MM.1S (cell line): ENCODE measurements at regions not wholly inside any gene's neighbourhood (a gene's known extent, or its start where the extent isn't known, plus 50 kb on each side); places are given as distances from the start of the nearest gene placed in this dataset.

ENCODE experiments used
- DNase-seq: peaks from one replicate; pipeline ENCODE4 v3.0.0-alpha.2; 2015
- H2AFZ ChIP-seq: fragments of 300-600 bp; sonication (generic); 2 replicates; pipeline ENCODE4 v1.6.0; 2016; ENCODE audit warnings: antibody characterized with exemption, low read length
- H3F3A ChIP-seq: fragments of 300-600 bp; sonication (generic); 2 replicates; pipeline ENCODE4 v1.6.1; 2016; ENCODE audit warnings: mild to moderate bottlenecking, antibody characterized with exemption, low read length, moderate library complexity, mixed read lengths; ENCODE audit not compliant: insufficient read depth
- H3K27ac ChIP-seq: fragments of 300-600 bp; sonication (generic); 2 replicates; pipeline ENCODE4 v1.5.1; 2016; ENCODE audit warnings: mild to moderate bottlenecking, low read length
- H3K27me3 ChIP-seq: fragments of 300-600 bp; sonication (generic); replicated peaks from 2 replicates; pipeline ENCODE4 v1.6.0; 2016; ENCODE audit warnings: low read length; ENCODE audit not compliant: insufficient read depth
- H3K36me3 ChIP-seq: fragments of 300-600 bp; sonication (generic); replicated peaks from 2 replicates; pipeline ENCODE4 v1.6.1; 2016; ENCODE audit warnings: mild to moderate bottlenecking, low read length, mixed read lengths; ENCODE audit not compliant: insufficient read depth
- H3K4me1 ChIP-seq: fragments of 300-600 bp; sonication (generic); 2 replicates; pipeline ENCODE4 v1.6.1; 2016; ENCODE audit warnings: low read length, mixed read lengths
- H3K4me2 ChIP-seq: fragments of 300-600 bp; sonication (generic); 2 replicates; pipeline ENCODE4 v1.6.0; 2016; ENCODE audit warnings: low read depth, low read length
- H3K4me3 ChIP-seq: fragments of 300-600 bp; sonication (generic); 2 replicates; pipeline ENCODE4 v1.5.1; 2016; ENCODE audit warnings: low read length, mixed read lengths
- H3K79me2 ChIP-seq: fragments of 300-600 bp; sonication (generic); 2 replicates; pipeline ENCODE4 v1.6.1; 2016; ENCODE audit warnings: mixed run types, low read length, mixed read lengths
- H3K9ac ChIP-seq: fragments of 300-600 bp; sonication (generic); 2 replicates; pipeline ENCODE4 v1.6.1; 2016; ENCODE audit warnings: low read length, mixed read lengths
- H3K9me2 ChIP-seq: fragments of 300-600 bp; sonication (generic); replicated peaks from 2 replicates; pipeline ENCODE4 v1.6.1; 2016; ENCODE audit warnings: mild to moderate bottlenecking, low read length, mixed read lengths; ENCODE audit not compliant: insufficient read depth
- H3K9me3 ChIP-seq: fragments of 300-600 bp; sonication (generic); replicated peaks from 2 replicates; pipeline ENCODE4 v1.6.1; 2016; ENCODE audit warnings: mild to moderate bottlenecking, low read length, mixed read lengths; ENCODE audit not compliant: insufficient read depth
- H4K20me1 ChIP-seq: fragments of 300-600 bp; sonication (generic); 2 replicates; pipeline ENCODE4 v1.6.1; 2016; ENCODE audit warnings: mild to moderate bottlenecking, low read length, moderate library complexity, mixed read lengths; ENCODE audit not compliant: insufficient read depth
- CTCF ChIP-seq: fragments of 300-600 bp; sonication (generic); IDR thresholded peaks from 2 replicates; pipeline ENCODE4 v1.5.1; 2016; ENCODE audit warnings: antibody characterized with exemption, low read length, mixed read lengths
- EZH2 ChIP-seq: fragments of 300-600 bp; sonication (generic); optimal IDR thresholded peaks from 2 replicates; pipeline ENCODE3; 2017; ENCODE audit warnings: low read depth, mild to moderate bottlenecking, antibody characterized with exemption, low read length, mixed read lengths
- EZH2phosphoT487 ChIP-seq: fragments of 300-600 bp; sonication (generic); IDR thresholded peaks from 2 replicates; pipeline ENCODE4 v1.6.1; 2018; ENCODE audit warnings: antibody characterized with exemption, low read length

GRCh38 chr2:239516954-239517305 lies 116.1 kb upstream of the HDAC4 start:
- no peaks in the 10 kb centered on the region for H3K79me2 ChIP-seq
- no peaks in the 10 kb centered on the region for H3F3A ChIP-seq

GRCh38 chr2:239516286-239516953 lies 115.6 kb upstream of the HDAC4 start:
- Histone ChIP-seq H3K9me2 (no peaks in the 10 kb centered on the region), H3F3A (no peaks in the 10 kb centered on the region), H3K79me2 (no peaks in the 10 kb centered on the region), H3K36me3 (no peaks in the 10 kb centered on the region), H4K20me1 (no peaks in the 10 kb centered on the region), H3K4me2 (no peak overlapping the region), H3K9me3 (no peaks in the 10 kb centered on the region), H3K27ac (no peak overlapping the region), H3K4me3 (no peak overlapping the region), H3K4me1 (no peaks in the 10 kb centered on the region), H3K27me3 (no peaks in the 10 kb centered on the region), H2AFZ (no peak overlapping the region), H3K9ac (no peak overlapping the region)
- no peak for TF ChIP-seq EZH2phosphoT487
- no peak for TF ChIP-seq CTCF
- no peak for TF ChIP-seq EZH2
- DNase-seq, result no peak

More at GRCh38 chr2:239516954-239517305, 116.1 kb upstream of the HDAC4 start:
- no peak overlapping the region for H3K27ac ChIP-seq
- no peaks in the 10 kb centered on the region for H3K4me1 ChIP-seq
- no peaks in the 10 kb centered on the region for H3K27me3 ChIP-seq
- no peak for DNase-seq
- no peak overlapping the region for H3K9ac ChIP-seq
- H3K9me3 ChIP-seq, result no peaks in the 10 kb centered on the region
- no peaks in the 10 kb centered on the region for H4K20me1 ChIP-seq
- no peaks in the 10 kb centered on the region for H3K9me2 ChIP-seq
- TF ChIP-seq EZH2phosphoT487 (no peak), CTCF (no peak), EZH2 (no peak)
- H3K36me3 ChIP-seq, result no peaks in the 10 kb centered on the region
- H2AFZ ChIP-seq, result no peak overlapping the region
- no peak overlapping the region for H3K4me3 ChIP-seq
- no peak overlapping the region for H3K4me2 ChIP-seq

DNA sequence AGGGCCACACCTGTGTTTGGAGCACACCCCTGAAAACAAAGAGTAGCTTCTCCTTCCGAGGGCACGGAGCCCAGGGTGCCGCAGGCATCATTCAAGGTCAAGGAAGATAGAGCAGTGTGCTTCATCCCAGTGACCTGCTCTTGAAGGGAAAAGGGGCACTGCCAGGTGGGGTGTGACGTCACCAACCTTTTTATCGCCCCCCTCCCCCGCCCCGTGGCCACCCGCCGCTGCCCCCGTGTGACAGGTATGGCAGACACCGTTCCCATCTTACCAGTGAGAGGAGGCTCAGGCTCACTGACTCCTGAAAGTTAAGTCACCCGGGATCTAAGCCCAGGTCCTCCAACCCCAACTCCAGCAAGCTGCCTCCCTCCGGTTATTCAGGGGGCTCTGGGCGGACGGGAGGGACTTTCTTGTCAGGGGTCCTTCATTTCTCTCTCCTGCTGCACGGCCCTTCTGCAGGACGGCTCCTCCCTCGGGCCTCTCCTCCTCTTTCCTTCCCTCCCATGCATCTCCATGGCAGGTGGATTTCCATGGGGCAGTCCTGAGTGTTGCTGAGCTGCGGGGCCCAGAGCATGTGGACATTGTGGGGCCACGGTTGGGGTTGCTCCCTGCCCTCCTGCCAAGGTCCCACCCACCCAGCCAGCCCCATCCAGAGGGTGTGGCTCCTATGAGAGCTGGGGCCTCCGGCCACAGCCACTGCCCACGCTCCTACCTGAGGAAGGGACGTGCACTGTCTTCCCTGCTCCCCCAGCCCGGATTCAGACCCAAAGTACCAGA lies 114.1 kb upstream of the HDAC4 start:
- no peak for DNase-seq
- H3K4me1 ChIP-seq, result no peaks in the 10 kb centered on the region
- no peaks in the 10 kb centered on the region for H3K9me3 ChIP-seq
- no peak overlapping the region for H3K4me3 ChIP-seq
- H3K4me2 ChIP-seq, result no peak overlapping the region
- no peaks in the 10 kb centered on the region for H4K20me1 ChIP-seq
- TF ChIP-seq EZH2phosphoT487, result no peak
- H3K9ac ChIP-seq, result no peak overlapping the region
- H3F3A ChIP-seq, result no peaks in the 10 kb centered on the region
- no peaks in the 10 kb centered on the region for H3K36me3 ChIP-seq
- no peak overlapping the region for H2AFZ ChIP-seq
- H3K27me3 ChIP-seq, result no peaks in the 10 kb centered on the region
- no peaks in the 10 kb centered on the region for H3K79me2 ChIP-seq
- H3K27ac ChIP-seq, result no peak overlapping the region
- no peaks in the 10 kb centered on the region for H3K9me2 ChIP-seq

DNA sequence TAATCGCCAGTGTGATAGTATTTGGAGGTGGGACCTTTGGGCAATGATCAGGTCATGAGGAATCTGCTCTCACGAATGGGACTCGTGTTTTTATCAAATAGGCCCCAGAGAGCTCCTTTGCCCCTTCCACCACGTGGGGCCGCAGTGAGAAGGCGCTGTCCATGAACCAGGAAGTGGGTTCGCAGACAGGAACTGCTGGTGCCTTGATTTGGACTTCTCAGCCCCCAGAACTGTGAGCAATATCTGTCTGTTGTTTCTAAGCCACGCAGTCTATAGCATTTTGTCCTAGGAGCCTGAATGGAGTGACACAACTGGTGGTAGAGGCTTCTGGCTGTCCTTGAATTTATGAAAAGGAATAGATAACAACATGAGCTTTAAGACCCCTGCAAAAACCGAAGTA lies 111.2 kb upstream of the HDAC4 start:
- H3K4me2 ChIP-seq, result no peak overlapping the region
- H3K4me3 ChIP-seq, result no peak overlapping the region
- no peak overlapping the region for H2AFZ ChIP-seq
- H3K9ac ChIP-seq, result no peak overlapping the region
- H3K36me3 ChIP-seq, result no peaks in the 10 kb centered on the region
- no peaks in the 10 kb centered on the region for H3K9me3 ChIP-seq
- H3K27me3 ChIP-seq, result no peaks in the 10 kb centered on the region
- no peaks in the 10 kb centered on the region for H3K9me2 ChIP-seq
- no peaks in the 10 kb centered on the region for H4K20me1 ChIP-seq
- H3F3A ChIP-seq, result no peaks in the 10 kb centered on the region
- no peaks in the 10 kb centered on the region for H3K79me2 ChIP-seq
- no peaks in the 10 kb centered on the region for H3K4me1 ChIP-seq
- no peak for DNase-seq
- TF ChIP-seq EZH2phosphoT487, result no peak
- TF ChIP-seq EZH2, result no peak
- no peak for TF ChIP-seq CTCF
- no peak overlapping the region for H3K27ac ChIP-seq
